Iris pigment epithelial cell (primary cell): ENCODE measurements at regions not wholly inside any gene's neighbourhood (a gene's known extent, or its start where the extent isn't known, plus 50 kb on each side); places are given as distances from the start of the nearest gene placed in this dataset.
A peak's percentile ranks its signal among the peaks of the same experiment; 100 is the strongest.
"Not testable (repeated sequence)": the region's sequence is repeated elsewhere in the genome, so short reads cannot be mapped to it uniquely, and the experiment has no call there.

Experiments used
- DNase-seq: peaks from one replicate; pipeline ENCODE4 v3.0.0-alpha.2; 2011; ENCODE audit warnings: low read depth

DNA sequence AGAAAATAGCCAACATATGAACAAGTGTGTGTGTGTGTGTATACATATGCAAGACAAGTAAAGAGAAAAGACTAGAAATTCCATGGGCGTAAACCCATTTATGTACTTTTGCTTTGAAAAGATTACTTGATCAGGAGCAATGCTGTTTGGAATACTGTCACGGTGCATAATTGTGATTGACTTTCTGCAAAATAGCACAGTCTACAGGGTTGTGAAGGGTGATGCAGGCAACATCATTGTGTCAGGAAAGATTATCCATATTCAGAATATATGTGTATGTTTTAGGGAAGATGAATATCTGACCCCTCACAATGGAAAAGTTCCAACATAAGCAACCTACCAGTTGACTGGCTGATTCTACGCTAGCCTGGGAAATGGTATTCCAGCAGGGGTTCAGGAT is 307.7 kb downstream of the JRKL start:
- no peak for DNase-seq

DNA sequence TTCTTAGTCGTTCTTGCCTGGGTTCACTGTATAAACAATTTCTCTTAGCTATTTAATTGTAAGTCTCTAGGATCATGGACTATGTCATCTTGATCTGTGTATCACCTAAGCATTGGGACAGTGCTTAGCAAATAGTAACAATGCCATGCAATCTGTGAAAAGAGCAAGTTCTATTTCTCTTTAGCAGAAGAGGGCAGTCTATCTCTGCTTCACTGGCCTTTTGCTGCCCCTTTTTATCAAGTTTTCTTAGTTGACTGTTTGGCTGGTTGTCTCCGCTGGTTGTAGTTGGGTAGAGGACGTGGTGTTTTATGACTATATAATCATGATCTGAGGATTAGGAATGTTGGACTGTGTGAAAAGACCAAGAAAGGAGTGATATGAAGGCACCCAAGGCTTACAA is 315.0 kb downstream of the JRKL start:
- peak; percentile 1 for DNase-seq

DNA sequence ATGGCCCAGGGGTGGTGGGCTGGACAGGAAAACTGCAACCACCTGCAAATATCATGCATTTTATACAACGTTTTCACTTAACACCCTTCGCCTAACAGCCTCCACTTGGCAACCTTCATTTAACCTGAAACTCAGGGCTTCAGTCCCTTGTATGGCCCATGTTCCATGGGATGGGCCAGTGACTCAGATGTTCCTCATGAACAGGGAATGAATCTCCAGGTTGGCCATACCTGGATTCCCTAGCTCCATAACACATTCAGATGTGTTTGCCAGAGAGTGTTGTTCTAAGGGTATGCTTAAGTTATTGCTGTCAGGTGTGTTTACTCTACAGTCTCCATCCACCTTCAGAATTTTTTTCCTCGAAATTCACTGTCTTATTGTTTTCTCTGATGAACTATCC is 316.9 kb downstream of the JRKL start:
- no peak for DNase-seq

DNA sequence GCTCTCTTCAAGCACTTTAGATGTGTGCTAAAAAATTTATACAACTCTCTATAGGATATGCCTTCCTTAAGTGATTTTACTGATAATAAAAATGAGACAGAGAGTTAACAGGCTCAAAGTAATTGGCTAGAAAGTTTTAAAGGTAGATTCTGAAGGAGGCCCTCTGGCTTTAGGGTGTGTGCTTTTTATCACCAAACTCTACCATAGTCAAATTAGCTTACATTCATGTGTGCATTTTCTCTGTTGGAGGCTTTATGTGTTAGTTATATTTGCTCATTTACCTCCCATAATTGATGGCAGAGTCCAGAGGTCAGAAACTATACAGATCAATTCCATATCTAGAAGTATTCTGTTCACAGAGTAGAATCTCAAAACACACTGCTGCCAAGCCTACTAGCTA is 317.5 kb downstream of the JRKL start:
- no peak for DNase-seq

DNA sequence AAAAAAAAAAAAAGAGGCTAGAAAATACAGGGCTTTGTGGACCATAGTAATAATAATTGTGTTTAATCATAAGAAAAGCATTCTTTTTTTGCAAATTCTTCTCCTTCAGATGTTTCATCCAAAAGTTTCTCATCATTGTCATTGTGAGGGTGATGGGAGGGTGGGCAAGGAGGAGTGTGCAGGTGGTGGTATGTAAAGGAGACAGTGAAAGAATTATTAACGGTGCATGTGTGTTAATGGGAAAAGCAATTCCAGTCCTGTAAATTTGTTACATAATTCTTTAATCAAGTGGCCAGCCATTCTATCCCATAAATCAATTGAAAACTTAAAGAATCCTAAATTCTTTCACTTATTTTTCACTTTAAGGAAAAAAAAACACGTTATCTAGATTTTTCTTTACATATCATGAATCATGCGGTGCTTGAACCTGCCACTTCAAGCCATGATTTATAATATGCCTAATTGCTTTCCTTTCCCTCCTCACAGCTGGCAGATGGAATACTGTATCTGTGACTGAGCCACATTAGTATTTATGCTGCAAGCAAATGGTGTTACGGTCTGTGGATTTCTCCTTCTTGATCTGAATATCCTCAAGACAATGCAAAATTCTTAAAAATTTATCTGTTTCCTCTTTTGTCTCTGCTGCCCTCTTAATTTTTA is 318.5 kb downstream of the JRKL start:
- no peak for DNase-seq

DNA sequence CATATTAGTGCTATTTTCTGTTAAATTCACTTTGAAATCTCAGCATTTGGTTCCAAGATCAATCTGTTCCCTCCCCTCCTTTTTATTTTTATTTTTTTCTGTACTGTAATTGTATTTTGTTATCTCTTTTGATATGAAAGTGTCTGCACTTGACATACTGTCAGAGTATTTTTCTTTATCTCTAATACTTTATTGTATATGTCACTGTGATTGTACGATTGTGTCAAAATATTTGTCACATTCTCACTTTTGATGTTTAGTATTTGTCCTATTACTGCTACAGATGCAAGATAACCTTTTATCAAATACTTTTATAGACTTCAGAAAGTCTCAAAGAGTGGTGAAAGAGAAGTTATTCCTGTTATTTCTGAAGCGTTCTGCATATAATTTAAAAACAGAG is 323.5 kb downstream of the JRKL start:
- DNase-seq, result no peak

DNA sequence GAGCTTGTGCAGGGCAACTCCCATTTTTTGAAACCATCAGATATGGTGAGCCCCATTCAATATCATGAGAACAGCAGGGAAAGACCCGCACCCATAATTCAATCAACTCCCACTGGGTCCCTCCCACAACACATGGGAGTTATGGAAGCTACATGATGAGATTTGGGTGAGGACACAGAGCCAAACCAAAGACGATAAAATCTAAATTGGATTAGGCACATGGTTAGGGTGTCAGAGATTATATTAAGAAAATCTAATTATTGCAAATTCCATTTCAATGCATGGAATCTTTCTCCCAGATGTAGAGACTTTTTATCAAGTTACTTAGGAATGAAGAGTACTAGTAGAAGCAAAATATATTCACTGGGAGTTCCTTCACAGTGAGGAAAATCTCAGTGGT is 324.9 kb downstream of the JRKL start:
- no peak for DNase-seq

DNA sequence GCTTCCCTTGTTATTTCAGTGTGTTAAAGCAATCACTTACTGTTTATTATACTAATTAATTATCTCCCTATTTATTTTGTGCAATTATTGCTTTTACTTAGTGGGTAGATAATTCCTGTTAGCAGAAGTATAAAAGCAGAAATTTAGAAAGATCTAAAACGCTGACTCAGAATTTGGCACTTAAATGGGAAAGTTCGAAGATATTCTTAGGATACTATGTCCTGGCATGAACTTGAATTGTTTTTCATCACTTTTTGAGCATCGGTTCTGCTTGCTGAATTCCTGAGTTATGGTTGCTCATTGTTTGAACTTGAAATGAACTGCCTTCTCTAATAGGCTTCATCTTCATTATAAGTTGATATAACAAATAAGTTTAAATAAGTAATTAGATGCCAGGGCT is 325.4 kb downstream of the JRKL start:
- no peak for DNase-seq

DNA sequence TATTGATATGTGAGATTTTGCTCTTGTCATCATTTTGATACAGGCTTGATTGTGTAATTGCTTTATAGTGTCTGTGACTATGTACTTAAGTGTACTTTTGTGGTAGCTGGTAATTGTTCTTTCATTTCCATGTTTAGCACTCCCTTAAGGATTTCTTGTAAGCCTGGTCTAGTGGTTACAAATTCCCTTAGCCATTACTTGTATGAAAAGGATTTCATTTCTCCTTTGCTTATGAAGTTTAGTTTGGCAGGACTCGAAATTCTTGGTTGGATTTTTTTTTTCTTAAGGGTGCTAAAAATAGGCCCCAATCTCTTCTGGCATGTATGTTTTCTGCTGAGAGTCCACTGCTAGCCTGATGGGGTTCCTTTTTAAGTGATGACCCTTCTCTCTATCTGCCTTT is 346.8 kb downstream of the JRKL start:
- no peak for DNase-seq

DNA sequence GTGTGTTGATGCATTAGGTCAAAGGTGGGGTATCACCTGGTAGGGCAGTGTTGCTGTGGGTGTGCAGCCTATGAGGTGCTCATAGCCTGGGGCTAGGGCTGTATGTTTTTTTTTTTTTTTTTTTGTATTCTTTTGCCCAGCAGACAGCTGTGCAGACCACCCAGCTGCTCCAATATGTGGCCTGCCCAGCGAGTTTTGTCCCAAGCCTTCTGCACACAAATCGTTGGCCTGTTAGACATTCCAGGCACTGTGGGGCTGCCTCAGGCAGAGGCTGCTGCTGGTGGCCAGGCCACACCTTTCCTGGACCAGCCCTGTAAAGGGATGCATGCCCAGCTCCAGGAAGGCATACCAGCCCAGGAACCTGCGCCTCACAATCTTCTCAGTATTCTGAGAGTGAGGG is 348.5 kb downstream of the JRKL start:
- no peak for DNase-seq

DNA sequence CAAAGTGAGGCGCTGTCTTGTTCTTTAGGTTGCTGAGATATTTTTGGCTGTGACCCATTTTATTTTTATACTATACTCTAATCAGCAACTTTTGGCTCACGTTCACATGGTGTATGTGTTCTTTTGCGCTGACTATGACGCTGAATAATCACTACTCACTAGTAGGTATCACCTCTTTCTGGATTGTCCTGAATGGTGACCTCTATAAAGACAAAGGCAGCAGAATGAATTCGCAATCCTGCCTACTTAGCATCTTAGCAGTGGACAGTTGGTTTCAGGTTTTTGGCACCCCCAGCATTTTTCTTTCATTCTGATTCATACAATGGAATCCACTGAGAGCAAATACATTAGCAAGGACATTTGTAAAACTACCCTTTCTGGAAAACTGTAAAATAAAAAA is 351.3 kb downstream of the JRKL start:
- DNase-seq, result peak; percentile 43

DNA sequence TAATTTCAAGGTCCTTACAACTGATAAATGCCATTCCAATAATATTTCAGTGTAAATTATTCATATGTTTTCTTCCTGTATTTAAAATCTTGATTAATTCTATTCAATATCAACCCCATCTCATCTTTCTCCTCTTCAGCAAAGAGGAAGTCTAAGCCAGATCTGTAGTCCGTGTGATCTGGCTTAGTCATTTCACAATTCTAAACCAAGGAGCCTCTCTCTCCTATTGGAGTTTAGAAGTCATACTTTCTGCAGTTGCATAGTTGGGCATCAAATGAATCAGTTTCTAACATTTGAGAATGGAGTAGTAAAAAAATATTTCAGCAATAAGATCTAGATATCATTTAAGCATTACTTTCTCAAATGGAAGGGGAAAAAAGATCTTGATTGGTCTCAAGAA is 354.9 kb downstream of the JRKL start:
- DNase-seq, result peak; percentile 47

DNA sequence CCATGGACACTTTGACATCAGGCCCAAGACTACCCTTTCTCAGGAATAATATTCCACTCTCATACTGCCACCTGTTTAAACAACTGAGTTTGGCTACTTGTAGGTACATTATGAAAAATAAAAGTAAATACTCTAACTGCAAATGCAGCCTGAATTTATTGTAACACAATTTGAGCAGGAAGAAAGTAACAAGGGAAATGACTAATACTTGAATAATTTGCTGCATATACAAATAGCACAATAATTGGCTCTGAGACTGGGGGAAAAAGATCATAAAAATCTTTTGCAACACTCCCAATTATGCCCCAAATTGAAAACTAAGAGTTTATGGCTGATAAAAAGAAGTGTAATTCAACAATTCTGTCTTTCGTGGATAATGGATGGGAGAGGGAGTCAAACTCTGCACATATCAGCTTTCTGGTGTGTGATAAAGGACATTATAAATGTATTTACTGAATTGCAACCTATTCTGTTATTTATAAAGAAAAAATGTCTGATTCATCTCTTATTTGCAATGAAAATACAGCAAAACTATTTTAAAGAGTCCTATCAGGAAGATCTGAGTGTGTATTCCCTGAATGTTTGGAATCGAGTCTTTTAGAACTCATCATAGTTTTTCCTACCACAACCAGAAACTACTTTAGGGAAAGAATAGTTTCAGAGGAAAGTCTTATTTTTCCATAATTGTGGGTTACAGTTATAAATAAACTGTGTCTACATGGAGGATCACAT is 359.0 kb downstream of the JRKL start:
- peak; percentile 55 for DNase-seq

DNA sequence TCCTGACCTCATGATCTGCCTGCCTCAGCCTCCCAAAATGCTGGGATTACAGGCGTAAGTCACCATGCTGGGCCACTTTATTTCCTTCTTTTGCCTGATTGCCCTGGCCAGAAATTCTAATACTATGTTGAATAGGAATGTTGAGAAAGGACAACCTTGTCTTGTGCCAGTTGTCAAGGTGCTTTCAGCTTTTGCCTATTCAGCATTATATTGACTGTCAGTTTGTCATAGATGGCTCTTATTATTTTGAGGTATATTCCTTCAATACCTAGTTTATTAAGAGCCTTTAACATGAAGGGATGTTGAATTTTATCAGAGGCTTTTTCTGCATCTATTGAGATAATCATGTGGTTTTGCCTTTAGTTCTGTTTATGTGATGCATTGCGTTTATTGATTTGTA is 362.0 kb downstream of the JRKL start:
- DNase-seq, result not testable (repeated sequence)

DNA sequence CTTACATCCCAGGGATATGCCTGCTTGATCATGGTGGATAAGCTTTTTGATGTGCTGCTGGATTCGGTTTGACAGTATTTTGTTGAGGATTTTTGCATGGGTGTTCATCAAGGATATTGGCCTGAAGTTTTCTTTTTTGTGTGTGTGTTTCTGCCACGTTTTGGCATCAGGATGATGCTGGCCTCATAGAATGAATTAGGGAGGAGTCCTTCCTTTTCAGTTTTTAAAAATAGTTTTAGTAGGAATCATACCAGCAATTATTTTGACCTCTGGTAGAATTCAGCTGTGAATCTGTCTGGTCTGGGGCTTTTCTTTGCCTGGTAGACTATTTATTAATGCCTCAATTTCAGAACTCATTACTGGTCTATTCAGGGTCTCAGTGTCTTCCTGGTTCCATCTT is 362.4 kb downstream of the JRKL start:
- DNase-seq, result no peak

DNA sequence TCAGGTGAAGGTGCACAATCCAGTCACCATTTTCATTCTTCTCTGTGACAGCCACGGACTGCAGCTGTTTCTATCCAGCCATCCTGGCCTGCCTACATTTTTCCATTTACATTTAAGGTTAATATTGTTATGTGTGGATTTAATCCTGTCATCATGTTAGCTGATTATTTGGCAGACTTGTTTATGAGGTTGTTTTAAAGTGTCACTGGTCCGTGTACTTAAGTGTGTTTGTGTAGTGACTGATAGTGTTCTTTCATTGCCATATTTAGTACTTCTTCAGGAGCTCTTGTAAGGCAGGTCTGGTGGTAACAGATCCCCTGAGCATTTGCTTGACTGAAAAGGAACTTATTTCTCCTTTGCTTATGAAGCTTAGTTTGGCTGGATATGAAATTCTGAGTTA is 364.2 kb downstream of the JRKL start:
- no peak for DNase-seq

DNA sequence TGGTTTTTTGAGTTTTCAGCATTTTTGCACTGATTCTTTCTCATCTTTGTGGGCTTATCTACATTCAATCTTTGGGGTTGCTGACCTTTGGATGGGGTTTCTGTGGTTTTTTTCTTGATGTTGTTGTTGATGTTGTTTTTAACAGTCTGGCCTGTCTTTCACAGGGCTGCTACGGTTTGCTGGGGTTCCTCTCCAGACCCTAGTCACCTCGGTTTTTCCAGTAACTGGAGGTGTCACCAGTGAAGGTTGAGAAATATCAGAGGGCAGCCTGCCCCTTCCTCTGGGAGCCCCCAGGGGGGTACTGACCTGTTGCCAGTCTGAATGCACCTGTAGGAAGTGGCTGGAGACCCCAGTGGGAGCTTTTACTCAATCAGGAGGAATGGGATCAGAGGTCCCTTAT is 365.4 kb downstream of the JRKL start:
- no peak for DNase-seq

DNA sequence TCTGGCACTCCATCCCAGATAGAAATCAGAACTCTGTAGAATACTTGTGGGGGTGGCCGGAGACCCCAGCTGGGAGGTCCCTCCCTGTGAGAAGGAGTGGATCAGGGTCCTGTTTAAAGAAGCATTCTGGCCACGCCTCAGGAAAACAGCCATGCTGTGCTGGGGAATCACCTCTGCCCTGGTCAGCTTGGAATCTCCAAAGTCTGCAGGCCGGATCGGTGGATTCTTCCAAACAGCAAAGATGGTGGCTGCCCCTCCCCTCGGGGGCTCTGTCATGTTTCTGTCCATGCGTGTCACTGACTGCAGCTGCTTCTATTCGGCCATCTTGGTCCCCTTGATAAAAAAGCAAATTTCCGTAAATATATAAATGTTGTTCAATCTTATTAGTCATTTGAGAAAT is 365.9 kb downstream of the JRKL start:
- no peak for DNase-seq

DNA sequence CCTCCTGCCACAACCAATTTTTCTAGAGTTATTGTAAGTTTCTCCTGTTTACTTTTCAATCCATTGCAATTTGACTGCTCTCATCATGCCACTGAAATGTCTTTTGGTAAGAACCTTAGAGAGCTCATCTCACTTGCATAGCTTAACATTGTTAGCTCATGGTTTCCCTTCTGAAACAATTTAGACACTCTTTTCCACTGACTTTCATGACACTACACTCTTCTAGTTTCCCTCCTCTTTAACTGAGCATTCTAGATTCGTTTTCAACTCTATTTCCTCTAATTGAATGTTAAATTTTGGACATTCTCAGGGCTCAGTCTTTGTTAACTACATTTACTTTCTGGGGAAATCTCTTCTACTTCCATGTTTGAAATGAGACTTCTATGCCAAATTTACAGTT is 369.1 kb downstream of the JRKL start:
- DNase-seq, result no peak

DNA sequence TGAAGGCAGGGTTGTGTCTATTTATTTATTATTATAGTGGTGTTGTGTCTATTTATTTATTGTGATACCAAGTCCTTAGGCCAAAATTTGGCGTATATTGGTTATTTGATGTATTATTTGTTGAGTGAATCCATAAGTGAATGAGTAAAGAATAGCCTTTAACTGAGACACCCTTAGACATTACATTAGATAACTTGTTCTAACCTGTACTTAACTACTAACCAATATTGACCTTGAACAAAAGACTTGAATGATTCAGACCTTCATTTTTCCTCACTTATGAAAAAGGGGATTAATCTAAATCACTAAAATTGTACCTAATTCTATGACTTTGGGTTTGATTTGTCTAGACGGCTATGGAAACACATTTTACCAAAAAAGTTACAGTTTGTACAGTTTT is 370.5 kb downstream of the JRKL start:
- DNase-seq, result no peak

DNA sequence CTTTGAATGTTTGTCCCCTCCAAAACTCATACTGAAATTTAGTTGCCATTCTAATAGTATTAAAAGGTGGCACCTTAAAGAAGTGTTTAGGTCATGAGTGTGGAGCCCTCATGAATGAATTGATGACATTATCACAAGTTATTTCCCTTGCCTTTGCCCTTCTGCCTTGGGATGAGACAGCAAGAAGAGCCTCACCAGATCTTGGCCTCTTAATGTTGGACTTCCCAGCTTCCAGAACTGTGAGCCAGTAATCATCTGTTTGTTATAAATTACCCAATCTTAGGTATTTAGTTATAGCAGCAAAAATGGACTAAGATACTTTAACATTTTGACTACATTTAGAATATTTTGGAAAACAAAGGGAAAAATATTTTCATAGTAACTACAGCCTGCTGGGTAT is 371.0 kb downstream of the JRKL start:
- no peak for DNase-seq

DNA sequence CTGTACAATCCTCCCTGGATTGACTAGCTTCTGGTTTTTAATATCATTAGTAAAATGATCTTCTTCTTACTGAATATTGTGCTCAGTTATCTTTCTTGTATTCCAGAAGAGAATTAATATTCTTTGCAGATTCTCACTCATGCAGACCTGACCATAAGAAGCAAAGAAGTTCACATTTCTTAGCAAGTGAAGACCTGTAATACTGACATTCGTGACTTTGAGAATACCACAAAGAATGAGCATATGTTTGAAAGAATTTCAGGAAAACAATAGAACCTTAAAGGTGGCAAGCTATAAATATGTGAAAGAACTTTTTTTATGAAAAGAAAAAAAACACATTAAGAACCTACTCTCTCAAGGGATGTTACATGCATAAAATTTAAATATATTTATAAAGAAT is 371.6 kb downstream of the JRKL start:
- no peak for DNase-seq

DNA sequence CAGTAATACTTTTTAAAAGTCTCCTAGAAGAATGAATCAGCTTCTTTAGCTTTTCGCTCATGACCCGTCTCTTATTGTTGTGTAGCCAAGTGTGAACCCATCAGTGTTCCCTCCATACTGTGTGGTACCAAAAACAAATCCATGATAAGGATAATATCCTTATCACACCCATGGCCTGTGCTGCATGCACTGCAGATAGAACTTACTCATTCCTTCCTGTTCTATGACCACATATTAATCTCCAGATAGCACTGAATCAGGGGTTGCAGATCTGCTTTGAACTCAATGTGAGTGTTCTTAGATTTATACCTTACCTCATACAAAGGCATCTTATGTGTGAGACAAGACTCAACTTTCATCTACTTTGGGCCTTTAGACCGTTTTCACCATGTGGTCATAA is 373.4 kb downstream of the JRKL start:
- DNase-seq, result peak; percentile 30

DNA sequence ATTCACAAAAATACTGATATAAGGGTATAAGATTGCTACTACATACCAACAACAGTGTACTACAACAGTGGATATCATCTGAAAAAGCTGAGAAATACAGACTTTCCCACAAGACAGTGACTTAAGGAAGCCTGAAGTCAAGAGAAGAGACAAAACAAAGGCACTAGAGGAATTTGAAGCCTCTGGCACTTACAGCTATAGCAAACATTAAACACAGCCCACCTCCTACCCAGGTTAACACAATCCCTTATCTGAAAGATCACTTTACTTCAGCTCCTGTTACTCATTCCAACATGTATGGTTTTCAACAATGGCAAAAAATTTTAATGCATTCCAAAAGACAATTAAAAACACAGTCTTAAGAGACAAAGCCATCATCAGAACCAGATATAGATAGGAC is 388.5 kb downstream of the JRKL start:
- DNase-seq, result no peak
